AG09319 (cell line): ENCODE measurements at regions not wholly inside any gene's neighbourhood (a gene's known extent, or its start where the extent isn't known, plus 50 kb on each side); places are given as distances from the start of the nearest gene placed in this dataset.

ENCODE experiments used
- DNase-seq: peaks from one replicate; pipeline ENCODE4 v3.0.0-alpha.2; 2010; ENCODE audit warnings: low read depth; ENCODE audit errors: extremely low read depth
- CTCF ChIP-seq: IDR thresholded peaks from 2 replicates; pipeline ENCODE4 v1.5.1; 2011; ENCODE audit warnings: low read depth, mild to moderate bottlenecking, inconsistent platforms, low read length, moderate library complexity

- TF ChIP-seq CTCF, result no peak
- no peak for DNase-seq
These were observed 92.6 kb downstream of the OLFM4 start for GRCh38 chr13:53121131-53121773.

GRCh38 chr13:53121919-53122318, 93.3 kb downstream of the OLFM4 start:
- no peak for DNase-seq
- TF ChIP-seq CTCF, result no peak

- no peak for DNase-seq
- no peak for TF ChIP-seq CTCF
These were observed 94.9 kb downstream of the OLFM4 start for GRCh38 chr13:53123536-53123935.

- TF ChIP-seq CTCF, result no peak
These were observed 96.0 kb downstream of the OLFM4 start for GRCh38 chr13:53124623-53125022.

GRCh38 chr13:53126841-53127245, 98.2 kb downstream of the OLFM4 start:
- TF ChIP-seq CTCF, result no peak

More at GRCh38 chr13:53124623-53125022, 96.0 kb downstream of the OLFM4 start:
- no peak for DNase-seq

GRCh38 chr13:53127373-53127772, 98.8 kb downstream of the OLFM4 start:
- TF ChIP-seq CTCF, result no peak

More at GRCh38 chr13:53126841-53127245, 98.2 kb downstream of the OLFM4 start:
- no peak for DNase-seq

GRCh38 chr13:53129864-53130393, 101.3 kb downstream of the OLFM4 start:
- DNase-seq, result no peak
- no peak for TF ChIP-seq CTCF

More at GRCh38 chr13:53127373-53127772, 98.8 kb downstream of the OLFM4 start:
- no peak for DNase-seq
